ENCODE measurements at regions not wholly inside any gene's neighbourhood (a gene's known extent, or its start where the extent isn't known, plus 50 kb on each side); places are given as distances from the start of the nearest gene placed in this dataset.

DNA sequence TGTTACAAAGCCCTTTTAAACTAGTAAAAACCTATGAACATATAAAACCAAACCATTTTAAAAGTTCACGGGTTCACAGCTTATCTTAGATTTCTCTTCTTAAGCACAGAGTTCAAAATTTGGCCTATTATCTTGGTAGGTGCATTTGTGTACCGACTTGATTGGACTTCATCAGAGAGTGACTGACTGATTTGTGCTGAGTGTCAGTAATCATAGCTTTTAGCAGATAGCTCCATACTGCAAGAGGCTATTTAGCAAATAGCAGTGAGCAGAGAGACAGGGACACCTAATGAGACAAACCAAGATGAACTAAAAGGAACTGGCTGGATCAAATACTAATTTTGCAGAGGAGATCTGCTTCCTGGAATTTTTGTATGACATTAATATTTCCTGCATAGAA lies 274.5 kb downstream of the PRR16 start:
- DNase-seq (ENCODE audit: low spot score): no peak

DNA sequence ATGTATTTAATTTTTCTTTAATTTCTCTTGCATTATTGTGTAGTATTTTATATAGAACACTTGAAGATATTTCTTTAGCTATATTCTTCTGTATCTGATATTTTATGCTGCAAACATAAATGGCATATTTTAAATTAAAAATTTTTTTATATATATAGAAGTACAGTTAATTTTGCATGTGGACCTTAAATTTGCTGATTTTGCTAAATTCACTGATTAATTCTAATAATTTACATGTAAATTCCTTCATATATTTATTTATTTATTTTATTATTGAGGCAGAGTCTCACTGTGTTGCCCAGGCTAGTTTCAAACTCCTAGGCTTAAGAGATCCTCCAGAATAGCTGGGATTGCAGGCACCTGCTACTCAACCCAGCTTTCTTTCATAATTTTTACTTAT lies 276.9 kb downstream of the PRR16 start:
- no peak for DNase-seq (ENCODE audit: low spot score)

DNA sequence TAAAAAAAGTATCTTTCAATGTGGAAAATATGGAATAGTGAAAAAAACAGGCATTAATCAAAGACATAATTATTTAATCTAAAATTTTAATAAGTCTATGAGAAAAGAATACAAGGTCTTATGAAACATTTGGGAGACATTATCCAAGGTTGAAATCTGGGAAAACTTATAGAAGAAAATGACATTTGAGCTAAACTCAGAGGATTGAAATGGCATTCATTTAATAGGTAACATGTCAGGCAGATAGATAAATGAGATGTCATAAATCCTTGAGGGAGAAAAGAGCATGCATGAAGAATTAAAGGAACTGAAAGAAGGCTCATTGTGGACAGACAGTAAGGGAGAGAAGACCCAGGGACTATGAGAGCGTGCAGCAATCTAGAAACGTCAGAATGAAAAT lies 284.4 kb downstream of the PRR16 start:
- DNase-seq (ENCODE audit: low spot score): no peak

DNA sequence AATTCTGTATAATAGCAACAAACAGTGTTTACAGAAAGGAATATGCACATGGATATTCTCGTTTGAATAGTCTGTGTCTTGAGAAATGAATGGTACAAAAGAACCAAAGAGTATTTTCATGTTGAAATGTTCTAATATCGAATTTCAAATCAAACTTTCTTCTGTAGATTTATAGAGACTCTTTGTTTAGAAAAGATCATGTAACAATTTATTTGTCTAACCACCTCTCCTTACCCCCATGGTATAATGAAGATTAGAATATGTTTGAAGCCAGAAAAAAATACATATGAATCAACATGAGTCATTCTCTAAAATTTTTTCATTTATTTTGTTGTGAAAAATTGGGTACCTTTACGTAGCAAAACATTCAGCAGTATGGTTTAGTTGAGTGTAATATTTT lies 285.6 kb downstream of the PRR16 start:
- no peak for DNase-seq (ENCODE audit: low spot score)

DNA sequence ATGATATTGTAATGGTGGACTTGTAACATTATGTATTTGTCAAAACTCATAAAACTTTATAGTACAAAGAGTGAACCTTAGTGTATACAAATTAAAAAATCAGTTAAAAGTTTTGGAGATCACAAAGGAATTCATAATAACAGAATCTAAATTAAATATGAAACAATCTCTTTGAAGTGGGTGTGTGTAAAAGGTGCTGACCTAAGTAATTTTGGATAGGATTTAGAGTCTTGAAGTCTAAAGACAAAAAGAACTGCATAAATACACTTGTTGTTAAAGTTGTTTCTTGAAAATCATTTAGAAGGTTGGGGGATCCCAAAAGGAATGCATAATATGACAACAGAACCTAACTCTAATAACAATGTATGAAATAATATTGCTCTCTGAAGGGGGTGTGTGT lies 295.5 kb downstream of the PRR16 start:
- DNase-seq (ENCODE audit: low spot score): no peak

DNA sequence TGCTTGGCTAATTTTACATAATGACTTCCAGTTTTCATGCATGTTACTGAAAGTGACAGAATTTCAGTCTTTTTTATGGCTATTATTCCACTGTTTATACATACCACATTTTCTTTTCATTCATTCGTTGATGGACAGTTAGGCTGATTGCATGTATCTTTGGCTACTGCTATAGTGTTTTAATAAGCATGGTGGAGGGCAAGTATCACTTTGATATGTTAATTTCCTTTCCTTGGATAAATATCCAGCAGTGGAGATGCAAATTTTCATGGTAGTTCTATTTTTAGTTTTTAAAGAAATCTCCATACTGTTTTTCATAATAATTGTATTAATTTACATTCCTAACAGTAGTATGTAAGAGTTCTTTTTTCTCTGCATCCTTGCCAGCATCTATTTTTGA lies 297.9 kb downstream of the PRR16 start:
- DNase-seq (ENCODE audit: low spot score): no peak

DNA sequence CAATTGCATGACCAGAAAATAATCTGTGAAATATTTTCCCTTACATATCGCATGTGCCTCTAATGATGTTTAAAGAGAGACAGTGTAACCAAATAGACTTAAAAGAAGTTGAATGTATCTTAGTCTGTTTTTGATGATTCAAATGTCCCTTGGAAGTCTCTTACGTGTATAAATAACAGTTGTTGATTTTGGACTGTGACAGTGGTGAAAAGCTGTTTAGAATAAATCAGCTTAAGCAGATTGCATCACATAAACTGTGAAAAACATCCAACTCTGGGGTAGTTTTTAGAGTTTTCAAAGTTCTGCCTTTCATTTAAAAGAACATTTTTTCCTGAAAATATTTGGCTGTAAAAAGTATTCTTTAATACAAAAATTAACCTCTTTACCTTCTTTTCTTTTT lies 301.1 kb downstream of the PRR16 start:
- DNase-seq (ENCODE audit: low spot score): no peak

DNA sequence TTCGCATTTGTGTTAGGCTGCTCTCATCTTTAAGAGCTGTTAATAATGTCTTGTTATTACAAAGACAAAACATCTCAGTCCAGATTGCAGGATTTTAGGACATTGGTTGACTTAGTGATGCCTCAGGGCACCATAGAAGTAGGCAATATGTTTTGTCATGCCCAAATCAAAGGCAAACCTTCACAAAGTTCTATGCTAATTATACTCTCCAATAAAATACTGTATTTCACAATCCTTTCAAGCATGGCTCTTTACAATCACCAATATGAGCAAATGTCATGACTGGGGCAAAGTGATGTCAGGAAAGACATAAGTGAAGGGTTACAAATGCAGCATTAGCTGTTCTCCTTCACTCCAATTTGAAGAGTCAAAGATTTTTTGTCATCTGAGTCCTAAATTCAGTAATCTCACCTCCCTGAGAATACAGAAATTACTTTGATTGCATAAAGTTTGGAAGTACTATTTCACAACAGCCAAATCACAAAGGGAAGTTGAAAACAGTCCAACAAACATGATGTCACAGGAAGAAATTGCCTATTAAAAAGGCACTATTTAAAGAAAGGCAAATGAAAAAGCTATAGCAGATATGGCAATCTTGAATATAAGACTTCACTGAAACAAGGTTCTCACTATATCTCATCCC lies 303.2 kb downstream of the PRR16 start:
- DNase-seq (ENCODE audit: low spot score): no peak

DNA sequence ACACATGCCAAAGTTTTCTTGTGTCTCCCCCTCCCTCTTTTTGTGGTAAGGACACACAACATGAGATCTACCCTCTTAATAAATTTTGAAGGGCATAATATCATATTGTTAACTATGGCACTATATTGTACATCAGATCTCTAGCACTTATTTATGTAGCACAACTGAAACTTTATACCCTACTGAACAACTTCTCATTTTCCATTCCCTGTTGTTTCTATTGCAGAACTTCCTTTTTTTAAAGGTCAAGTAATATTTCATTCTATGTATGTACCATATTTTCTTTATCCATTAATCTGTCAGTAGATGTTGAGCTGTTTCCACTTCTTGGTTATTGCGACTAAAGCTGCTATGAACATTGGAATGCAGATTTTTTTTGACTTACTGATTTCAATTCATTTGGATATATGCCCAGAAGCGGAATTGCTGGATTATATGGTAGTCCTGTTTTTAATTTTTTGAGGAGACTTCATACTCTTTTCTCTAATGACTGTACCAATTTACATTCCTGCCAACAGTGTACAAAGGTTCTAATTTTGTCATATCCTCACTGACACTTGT lies 305.3 kb downstream of the PRR16 start:
- no peak for DNase-seq (ENCODE audit: low spot score)

DNA sequence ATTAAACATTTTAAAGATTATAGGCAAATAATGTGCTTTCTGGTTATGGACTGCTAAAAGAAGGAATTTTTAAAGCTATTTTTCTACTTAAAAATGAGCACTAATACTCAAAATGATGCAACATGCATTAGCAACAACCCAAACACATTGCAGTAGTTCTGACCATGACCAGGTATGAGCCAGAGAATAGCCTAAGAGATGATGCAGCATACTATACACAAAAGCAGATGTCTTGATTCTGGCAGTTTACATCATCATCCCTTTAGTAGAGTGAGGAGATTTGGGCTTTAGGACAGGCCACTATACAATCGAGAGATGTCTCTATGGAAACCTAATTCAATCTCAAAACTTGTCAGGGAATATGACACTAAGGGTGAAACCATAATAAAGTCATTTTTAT lies 307.1 kb downstream of the PRR16 start:
- DNase-seq (ENCODE audit: low spot score): no peak

DNA sequence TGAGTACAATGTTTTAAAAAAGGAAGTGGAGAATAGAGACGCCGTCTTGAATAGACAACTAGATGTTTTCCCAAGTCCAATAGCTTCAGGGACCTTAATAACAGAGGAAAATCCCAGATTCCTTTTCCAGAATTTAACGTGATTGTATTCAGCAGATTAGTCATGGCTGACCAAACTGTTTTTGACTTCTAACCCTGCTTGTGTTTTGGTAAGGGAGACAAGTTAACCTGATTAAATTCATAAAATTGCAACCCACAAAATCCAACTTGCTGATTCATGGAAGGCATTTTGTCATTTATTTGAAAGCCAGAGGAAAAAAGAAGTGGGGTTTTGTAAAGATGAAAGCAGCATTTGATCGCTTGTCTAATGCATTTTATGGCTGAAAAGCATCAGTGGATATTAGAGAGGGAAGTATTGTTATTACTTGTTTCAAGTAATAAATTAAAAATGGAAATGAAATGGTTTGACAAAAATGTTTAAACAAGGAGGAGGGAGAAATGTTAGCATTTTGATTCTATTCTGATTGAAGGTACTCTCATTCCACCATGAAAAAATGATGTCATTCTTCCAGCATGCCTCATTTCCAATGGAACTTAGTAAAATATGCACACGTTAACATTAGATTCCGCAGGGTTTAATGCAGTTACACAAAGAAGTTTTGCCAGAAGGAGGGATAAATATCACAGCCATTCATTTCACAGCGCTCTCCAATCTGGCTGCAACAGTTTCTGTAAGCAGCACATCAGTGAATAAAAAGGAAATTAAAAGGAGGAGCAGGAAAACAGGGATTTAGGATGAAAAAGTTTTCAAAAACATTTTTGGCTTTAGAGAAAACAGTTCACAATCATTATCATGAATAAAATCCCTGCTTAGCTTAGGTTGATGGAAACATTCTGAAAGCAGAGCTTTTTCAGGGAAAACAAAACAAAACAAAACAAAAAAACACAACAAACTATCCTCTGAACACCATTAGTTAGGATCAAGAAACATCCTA lies 314.7 kb downstream of the PRR16 start:
- no peak for DNase-seq (ENCODE audit: low spot score)

DNA sequence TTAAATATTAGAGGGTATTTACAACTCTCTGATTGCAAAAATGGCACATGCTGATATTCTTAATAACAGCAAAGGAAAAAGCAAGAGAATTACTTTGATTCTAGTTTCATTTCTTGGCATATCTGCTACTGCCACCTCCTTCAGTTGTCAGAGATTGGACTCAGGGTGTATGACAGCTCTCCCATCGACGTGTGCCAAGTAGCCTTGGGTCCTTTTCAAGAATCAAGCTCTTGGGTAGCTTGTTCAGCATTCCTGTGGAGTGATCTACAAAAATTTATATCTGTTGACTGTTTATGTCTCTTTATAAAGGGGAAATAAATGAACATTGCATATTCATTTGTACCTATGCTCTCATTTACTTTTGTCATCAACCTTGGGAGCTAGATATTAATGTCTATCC lies 315.6 kb downstream of the PRR16 start:
- no peak for DNase-seq (ENCODE audit: low spot score)

DNA sequence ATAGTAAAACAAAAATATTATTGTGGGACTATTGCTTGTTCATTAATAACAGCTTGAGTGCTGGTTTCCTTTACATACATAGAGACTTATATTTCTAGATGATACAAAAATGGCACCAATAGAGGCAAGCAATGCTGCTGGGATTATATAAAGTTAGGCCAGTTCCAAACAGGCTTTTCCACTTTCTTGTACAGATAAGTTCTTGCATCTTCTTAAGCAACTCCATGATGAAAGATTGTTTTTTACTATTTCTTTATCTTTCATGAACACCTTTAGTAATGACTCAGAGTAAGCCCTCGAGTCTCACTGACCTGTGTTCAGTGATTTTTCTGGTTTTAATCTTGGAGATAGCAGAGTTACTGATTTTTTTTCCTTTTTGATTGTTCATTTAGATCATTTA lies 324.4 kb downstream of the PRR16 start:
- DNase-seq (ENCODE audit: low spot score): no peak

DNA sequence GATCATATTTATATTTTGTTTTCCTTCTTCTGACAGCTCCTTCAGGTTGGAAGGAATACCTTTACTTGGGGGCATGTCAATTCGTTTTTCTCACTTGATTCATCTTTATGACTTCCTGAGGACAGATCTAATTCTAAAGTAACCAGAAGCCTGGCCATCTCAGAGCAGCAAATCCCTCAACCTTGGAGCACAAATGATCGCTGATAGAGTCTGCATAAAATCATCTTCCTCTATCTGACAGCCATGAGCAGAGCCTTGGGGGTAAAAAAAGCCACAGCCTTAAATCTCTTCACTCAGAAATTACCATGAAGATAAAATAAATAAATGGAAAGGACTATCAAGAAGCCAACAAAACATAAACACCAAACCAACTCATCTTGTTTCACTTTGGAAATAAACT lies 325.8 kb downstream of the PRR16 start:
- DNase-seq (ENCODE audit: low spot score): no peak

DNA sequence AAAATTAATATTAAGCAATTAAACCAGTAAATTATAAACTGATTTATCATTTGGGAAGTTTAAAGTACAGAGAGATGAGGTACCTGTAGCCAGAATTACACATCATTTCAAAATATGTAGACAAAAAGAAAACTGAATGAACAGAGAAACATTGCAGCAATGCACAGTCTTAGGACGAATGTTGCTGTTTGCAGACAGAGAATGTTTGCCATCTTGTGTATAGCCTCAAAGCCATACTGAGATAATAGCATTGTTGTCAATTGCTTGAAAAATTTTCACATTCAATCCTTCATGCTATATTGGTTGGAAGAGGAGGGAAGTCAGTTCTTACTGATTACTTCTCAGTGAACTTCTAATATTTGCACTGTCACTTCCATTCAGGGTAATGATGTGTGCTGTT lies 326.2 kb downstream of the PRR16 start:
- DNase-seq (ENCODE audit: low spot score): no peak

DNA sequence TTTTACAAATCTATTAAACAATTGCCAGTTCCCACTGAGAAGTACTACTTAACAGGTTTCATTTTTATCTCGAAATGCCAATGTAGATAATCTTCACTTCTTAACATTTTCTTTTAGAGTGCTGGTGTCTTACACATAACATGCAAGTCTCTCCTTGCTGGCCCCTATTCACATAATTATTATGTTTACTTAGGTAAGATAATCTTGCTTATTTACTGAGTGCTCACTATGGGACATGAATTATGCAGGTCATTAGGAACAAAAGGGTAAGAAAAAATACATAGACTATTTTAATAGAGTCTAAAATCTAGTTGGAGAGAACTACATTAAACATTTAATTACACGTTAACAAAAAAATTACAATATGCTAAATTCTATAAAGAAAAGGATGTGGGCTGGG lies 328.4 kb downstream of the PRR16 start:
- no peak for DNase-seq (ENCODE audit: low spot score)

DNA sequence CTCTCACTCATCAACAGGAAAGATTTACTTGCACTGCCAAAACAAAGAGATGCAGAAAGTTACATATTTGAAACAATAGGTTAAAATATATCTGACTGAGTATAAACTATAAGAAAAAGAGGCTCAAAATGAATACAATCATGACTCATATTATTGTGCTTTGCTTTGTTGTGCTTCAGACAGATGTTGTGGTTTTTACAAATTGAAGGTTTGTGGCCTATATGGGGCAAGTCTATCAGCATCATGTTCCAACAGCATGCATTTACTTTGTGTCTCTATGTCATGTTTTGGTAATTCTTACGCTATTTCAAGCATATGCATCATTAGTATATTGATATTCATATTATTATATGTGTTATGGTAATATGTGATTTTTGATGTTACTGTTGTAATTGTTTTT lies 330.0 kb downstream of the PRR16 start:
- no peak for DNase-seq (ENCODE audit: low spot score)

DNA sequence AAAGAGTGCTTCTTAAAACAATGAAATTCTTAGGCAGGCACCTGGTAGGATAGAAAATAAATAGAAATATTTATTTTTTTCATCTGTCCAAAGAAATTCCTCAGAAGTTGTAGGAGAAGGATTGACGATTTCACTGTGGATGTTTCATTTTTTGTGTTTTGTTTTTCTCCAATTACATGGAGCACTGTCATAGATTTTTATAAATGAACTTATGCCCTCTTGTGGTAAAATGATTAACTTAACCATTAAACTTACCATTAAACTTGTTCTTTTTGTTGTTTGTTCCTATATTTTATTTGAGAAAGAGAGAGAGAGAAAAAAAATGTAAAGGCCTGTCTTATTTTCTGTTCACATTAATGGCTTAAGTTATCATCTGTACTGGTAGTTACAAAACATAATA lies 339.2 kb downstream of the PRR16 start:
- DNase-seq (ENCODE audit: low spot score): no peak

DNA sequence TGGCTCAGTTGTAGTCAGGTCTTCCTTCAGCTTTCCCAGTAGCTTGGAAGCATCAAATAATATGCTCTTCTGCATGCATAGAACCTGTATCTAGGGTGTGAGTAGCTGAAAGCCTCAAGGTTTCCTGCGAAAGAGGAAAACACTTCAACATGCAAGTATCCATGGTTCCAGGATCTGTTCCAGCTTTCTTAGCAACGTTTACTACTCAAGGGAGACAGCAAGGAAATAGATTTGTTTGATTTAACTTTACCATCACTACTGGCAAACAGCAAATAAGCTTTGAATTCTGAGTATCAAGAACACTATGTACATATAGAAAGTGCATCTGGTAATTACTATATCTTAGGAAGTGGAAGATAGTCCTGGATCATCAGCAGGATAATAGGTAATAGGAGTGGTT lies 341.0 kb downstream of the PRR16 start:
- DNase-seq (ENCODE audit: low spot score): no peak

DNA sequence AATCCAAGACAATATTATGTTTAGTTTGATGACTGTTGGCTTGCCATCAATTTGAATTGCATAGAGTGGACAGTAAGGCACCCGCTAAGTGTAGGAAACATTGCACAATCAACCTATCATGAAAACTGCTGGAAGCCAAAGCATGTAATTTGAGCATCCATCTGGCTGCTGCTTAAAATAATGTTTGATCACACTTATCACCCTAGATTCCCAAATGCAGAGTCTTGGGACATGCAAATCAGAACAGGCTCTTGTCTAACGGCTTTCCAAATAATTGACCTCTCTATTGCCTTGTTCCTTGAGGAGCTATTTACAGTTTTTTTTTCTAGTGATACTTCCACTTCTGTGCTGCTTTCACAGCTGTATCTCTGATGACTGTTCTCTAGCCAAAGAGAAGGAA lies 342.1 kb downstream of the PRR16 start:
- no peak for DNase-seq (ENCODE audit: low spot score)

DNA sequence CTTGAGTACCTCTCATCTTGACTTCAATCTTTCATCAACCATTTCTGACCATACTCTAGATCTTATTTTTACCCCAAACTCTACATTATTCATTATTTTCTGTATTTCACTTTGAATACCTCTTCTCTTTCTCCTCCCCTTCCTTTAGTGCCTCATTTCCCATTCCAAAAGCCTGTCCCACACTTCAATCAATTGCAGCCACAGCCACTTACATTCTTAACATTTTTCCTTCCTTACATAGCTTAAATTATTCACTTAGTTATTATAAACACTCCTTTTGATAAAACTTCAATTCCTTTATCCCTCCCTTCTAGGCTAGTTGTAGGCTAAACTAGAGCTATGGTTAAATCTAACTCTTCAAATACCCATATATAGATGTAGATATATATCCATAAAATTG lies 344.0 kb downstream of the PRR16 start:
- DNase-seq (ENCODE audit: low spot score): no peak

DNA sequence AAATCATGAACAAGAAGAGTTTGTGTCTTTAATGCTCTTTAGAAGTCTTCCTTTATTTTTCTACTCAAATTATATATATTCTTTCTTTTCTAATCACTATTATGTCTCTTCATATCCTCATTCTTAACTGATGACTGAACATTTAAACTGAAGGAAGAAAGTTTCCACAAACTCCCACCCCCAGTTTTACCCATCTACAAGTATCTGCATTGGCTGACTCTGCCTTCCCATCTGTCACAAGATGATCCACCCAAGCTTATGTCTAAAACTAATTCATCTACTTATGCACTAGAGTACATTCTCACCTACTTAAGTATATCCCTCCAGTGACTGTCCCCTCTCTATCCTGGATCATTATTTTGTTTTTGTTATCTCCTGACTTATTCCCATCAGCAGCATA lies 344.5 kb downstream of the PRR16 start:
- no peak for DNase-seq (ENCODE audit: low spot score)

DNA sequence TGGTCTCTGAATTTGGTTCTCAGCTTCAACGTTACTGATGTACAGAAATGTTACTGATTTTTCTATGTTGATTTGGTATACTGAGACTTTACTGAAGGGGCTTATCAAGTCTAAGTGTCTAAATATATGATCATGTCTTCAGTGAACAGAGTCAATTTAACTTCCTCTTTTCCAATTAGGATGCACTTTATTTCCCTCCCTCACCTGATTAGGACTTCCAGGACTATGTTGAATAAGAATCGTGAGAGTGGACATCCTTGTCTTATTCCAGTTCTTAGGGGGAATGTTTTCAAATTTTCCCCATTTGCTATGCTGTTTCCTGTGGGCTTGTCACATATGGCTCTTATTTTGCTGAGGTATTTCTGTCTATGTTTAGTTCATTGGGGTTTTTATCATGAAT lies 349.5 kb downstream of the PRR16 start:
- no peak for DNase-seq (ENCODE audit: low spot score)
